Esophagus squamous epithelium (tissue), 4 donors: ENCODE measurements at regions not wholly inside any gene's neighbourhood (a gene's known extent, or its start where the extent isn't known, plus 50 kb on each side); places are given as distances from the start of the nearest gene placed in this dataset.
"Not testable (repeated sequence)": the region's sequence is repeated elsewhere in the genome, so short reads cannot be mapped to it uniquely, and the experiment has no call there.

Source experiments
- CTCF ChIP-seq, 6 experiments: fragments of 450-650 bp in 4 of 6; fragments of 200-600 bp in 2 of 6; sonication (generic) in 2 of 6; IDR thresholded peaks; one replicate each; pipeline ENCODE4 v1.5.1; 2016 to 2019; ENCODE audit warnings: antibody characterized with exemption in 6 of 6, mild to moderate bottlenecking in 4 of 6, moderate library complexity in 4 of 6
- POLR2A ChIP-seq, 4 donors: fragments of 450-650 bp; IDR thresholded peaks; one replicate each; pipeline ENCODE4 v1.6.1; 2017; ENCODE audit warnings: antibody characterized with exemption in 4 of 4, mild to moderate bottlenecking in 4 of 4, moderate library complexity in 3 of 4

- not testable (repeated sequence) for TF ChIP-seq CTCF, POLR2A (IDR thresholded peaks at IDR 0.05)
Observed at GRCh38 chr1:121556560-121556959, 371.8 kb downstream of the SRGAP2C start.
